GM21825 (cell line): ENCODE measurements at regions not wholly inside any gene's neighbourhood (a gene's known extent, or its start where the extent isn't known, plus 50 kb on each side); places are given as distances from the start of the nearest gene placed in this dataset.

ENCODE experiments used
- ATAC-seq: cut with Tn5 transposase; IDR thresholded peaks from one replicate; pipeline ENCODE4 v1.9.1; 2021; ENCODE audit warnings: mild to moderate bottlenecking, moderate library complexity; ENCODE audit not compliant: unreplicated experiment

DNA sequence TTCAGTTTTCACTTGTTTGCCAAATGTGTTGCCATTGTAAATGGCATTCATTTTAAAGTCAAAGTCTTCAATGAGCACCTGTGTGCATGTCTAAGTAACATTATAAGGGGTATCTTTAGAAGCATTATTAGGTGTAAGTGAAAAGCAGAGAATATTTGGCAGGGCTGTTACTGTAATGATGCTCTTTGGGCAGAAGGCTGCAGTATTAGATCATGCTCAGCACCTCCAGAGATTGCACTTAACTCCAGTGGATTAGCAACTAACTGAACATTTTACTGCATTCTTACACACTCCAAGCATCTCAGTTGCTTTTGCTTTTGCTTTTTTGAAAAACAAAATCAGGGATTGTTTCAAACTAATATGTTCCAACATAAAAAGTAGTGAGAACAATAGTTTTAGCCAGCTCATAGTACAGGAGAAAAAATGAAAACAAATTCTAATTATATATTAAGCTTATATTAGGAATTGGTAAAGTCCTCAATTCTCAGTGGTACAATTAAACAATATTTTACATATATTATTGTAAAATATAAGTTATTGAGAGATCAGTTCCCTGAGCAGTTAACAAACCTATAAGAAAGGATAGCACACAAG lies 1740.9 kb upstream of the CDH9 start:
- ATAC-seq = no peak

DNA sequence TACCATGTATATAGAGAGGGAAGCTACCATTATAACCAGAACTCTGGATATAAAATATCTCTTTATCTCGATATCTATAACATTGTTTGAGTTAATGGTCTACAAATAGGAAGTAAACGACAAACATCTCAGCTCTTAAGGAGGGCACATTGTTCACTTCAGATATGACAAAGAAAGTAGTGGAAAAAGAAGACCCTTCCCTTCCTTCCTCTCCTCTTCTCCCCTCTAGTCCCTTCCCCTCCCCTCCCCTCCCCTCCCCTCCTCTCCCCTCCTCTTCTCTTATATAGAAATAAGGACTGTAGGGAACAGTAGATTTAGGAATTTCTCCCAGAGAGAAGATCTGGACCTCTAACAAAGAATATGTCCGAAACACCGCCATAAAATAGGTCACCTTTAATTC lies 1731.9 kb upstream of the CDH9 start:
- ATAC-seq = no peak

- ATAC-seq = no peak
Observed at GRCh38 chr5:28766565-28767158, 1728.3 kb upstream of the CDH9 start.

- no peak for ATAC-seq
Observed at GRCh38 chr5:28751396-28751795, 1713.0 kb upstream of the CDH9 start.

DNA sequence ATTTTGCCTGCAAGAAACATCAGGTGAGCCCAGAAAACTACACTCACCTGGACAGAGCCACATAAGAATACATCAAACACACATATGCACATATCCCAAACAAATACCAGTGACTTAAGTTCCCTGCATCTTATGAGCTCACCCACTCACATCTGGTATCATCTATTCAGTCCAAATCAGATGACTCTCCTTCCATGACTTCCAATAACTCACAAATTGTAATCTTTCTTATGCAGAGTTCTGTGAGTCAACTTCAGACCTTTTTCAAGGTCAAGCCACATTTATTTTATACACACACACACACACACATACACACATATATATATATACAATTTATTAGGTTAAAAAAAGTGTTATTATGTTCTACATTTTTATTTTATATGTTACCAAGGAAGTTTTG lies 1711.9 kb upstream of the CDH9 start:
- ATAC-seq = no peak

- no peak for ATAC-seq
Observed at GRCh38 chr5:28748446-28748845, 1710.1 kb upstream of the CDH9 start.

- no peak for ATAC-seq
Observed at GRCh38 chr5:28743716-28744110, 1705.3 kb upstream of the CDH9 start.

- ATAC-seq = no peak
Observed at GRCh38 chr5:28743025-28743715, 1704.8 kb upstream of the CDH9 start.

GRCh38 chr5:28737682-28738081 lies 1699.3 kb upstream of the CDH9 start:
- ATAC-seq = no peak

DNA sequence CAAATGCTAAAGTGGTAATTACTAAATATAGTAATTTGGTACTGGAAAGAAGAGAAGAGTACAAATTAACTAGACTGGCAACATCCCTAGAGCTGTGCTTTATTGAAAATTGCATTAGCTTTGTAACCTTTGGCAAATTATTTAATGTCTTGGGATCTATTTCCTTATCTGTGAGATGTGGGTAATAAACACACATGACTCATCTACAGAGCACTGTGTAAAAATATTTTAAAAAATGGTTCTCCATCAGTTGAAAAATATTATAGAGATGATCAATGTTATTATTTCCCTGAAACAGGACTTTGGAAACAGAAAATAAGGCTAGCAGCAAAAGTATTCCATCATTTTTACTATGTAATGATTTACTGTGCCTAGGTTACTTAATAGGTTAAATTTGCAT lies 1698.8 kb upstream of the CDH9 start:
- no peak for ATAC-seq

DNA sequence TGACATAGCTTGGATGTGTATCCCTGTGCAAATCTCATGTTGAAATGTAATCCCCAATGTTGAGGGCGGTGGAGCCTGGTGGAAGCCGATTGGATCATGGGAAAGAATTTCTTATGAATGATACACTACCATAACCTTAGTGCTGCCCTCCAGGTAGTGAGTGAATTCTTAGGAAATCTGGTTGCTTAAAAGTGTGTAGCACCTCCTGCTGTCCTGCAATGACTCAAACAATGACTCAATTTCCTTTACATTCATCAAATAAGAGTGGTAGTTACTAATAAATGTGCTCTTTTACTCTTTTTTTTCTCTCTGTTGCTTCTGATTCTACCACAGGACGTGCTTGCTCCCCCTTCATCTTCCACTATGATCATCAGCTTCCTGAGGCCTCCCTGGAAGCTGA lies 1696.0 kb upstream of the CDH9 start:
- ATAC-seq = no peak

- ATAC-seq = no peak
Observed at GRCh38 chr5:28729067-28729466, 1690.7 kb upstream of the CDH9 start.

DNA sequence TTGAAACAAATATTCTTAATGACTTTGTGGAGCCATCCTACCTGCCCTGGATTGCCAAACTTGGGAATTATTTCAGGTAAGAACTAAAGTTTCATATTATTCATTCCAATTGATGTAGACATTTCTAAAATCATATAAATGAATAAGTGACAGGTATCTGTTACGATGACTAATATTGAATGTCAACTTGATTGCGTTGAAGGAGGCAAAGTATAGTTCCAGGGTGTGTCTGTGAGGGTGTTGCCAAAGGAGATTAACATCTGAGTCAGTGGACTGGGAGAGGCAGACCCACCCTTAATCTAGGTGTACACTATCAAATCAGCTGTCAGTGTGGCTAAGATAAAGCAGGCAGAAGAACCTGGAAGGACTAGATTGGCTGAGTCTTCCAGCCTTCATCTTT lies 1688.4 kb upstream of the CDH9 start:
- no peak for ATAC-seq

- no peak for ATAC-seq
Observed at GRCh38 chr5:28725001-28725400, 1686.6 kb upstream of the CDH9 start.

- no peak for ATAC-seq
Observed at GRCh38 chr5:28714907-28715698, 1676.7 kb upstream of the CDH9 start.

GRCh38 chr5:28710360-28710759 lies 1672.0 kb upstream of the CDH9 start:
- ATAC-seq = no peak

- no peak for ATAC-seq
Observed at GRCh38 chr5:28708472-28708871, 1670.1 kb upstream of the CDH9 start.

GRCh38 chr5:28707706-28708105 lies 1669.3 kb upstream of the CDH9 start:
- no peak for ATAC-seq

GRCh38 chr5:28703651-28704260 lies 1665.4 kb upstream of the CDH9 start:
- ATAC-seq = no peak

- no peak for ATAC-seq
Observed at GRCh38 chr5:28691526-28691925, 1653.1 kb upstream of the CDH9 start.

DNA sequence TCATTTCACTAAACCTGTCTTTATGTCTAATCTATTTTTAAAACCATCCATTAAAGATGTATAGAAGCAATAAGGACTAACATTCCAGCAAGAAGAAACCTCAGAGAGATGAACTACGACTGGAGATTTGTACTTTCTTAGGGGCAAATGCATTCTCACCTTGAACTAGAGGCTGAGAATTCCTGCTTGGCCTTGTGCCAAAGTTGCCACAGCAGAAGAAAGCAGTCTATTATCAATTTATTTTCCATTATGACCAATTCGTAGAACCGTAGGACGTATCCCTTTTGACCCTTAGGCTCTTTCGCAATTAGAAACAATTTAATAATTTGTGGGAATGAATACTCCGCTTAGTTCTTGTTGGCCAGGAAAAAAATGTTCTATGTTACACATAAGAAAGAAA lies 1647.4 kb upstream of the CDH9 start:
- no peak for ATAC-seq
